WTC11 (cell line): ENCODE measurements at regions not wholly inside any gene's neighbourhood (a gene's known extent, or its start where the extent isn't known, plus 50 kb on each side); places are given as distances from the start of the nearest gene placed in this dataset.

Experiments
- ATAC-seq: fragments of 200-7000 bp; cut with Tn5 transposase; 2 replicates; pipeline ENCODE4 v1.10.0; 2021; ENCODE audit warnings: mild to moderate bottlenecking, moderate library complexity
- CTCF ChIA-PET: fragments of 300-600 bp; sonication (Branson Sonifier 250); formaldehyde crosslinking; loops from one replicate; lab custom pipeline; 2021; ENCODE audit warnings: antibody characterized with exemption; lab: Charles Lee
- POLR2A ChIA-PET: fragments of 350-600 bp; sonication (Branson Sonifier 250); formaldehyde crosslinking; loops from one replicate; lab custom pipeline; 2021; ENCODE audit warnings: antibody characterized with exemption; lab: Charles Lee
- DNase-seq: peaks from one replicate; pipeline ENCODE4 v3.0.0; 2021; ENCODE audit warnings: low spot score
- H3K27ac Mint-ChIP-seq: 2 replicates; pipeline ENCODE4 v1.8.0; 2021; ENCODE audit warnings: mixed read lengths
- H3K27me3 Mint-ChIP-seq: 2 replicates; pipeline ENCODE4 v1.8.0; 2021; ENCODE audit warnings: low read depth, mild to moderate bottlenecking, moderate library complexity, mixed read lengths
- H3K36me3 Mint-ChIP-seq: 2 replicates; pipeline ENCODE4 v1.8.0; 2021; ENCODE audit warnings: mixed read lengths
- H3K4me1 Mint-ChIP-seq: 2 replicates; pipeline ENCODE4 v1.8.0; 2022; ENCODE audit warnings: mixed read lengths
- H3K4me3 Mint-ChIP-seq: 2 replicates; pipeline ENCODE4 v1.8.0; 2021; ENCODE audit warnings: mild to moderate bottlenecking, moderate library complexity, mixed read lengths
- H3K9me3 Mint-ChIP-seq: 2 replicates; pipeline ENCODE4 v1.8.0; 2021; ENCODE audit warnings: mixed read lengths
- AFF4 ChIP-seq: sonication (generic); formaldehyde crosslinking; IDR thresholded peaks from 2 replicates; pipeline ENCODE4 v1.8.1; 2023; ENCODE audit warnings: mild to moderate bottlenecking, missing genetic modification reagents, borderline replicate concordance
- ARID4B ChIP-seq: sonication (generic); formaldehyde crosslinking; IDR thresholded peaks from 2 replicates; pipeline ENCODE4 v1.8.0; 2023; ENCODE audit warnings: missing genetic modification reagents, mild to moderate bottlenecking, borderline replicate concordance
- E2F1 ChIP-seq: sonication (generic); formaldehyde crosslinking; IDR thresholded peaks from 2 replicates; pipeline ENCODE4 v1.8.0; 2022; ENCODE audit warnings: mild to moderate bottlenecking, missing genetic modification reagents
- E2F4 ChIP-seq: sonication (generic); formaldehyde crosslinking; IDR thresholded peaks from 2 replicates; pipeline ENCODE4 v1.8.1; 2022; ENCODE audit warnings: low read depth, mild to moderate bottlenecking, moderate library complexity, missing genetic modification reagents, borderline replicate concordance
- E2F5 ChIP-seq: sonication (generic); formaldehyde crosslinking; IDR thresholded peaks from 2 replicates; pipeline ENCODE4 v1.8.1; 2022; ENCODE audit warnings: mild to moderate bottlenecking, moderate library complexity, missing genetic modification reagents
- ELF4 ChIP-seq: sonication (generic); formaldehyde crosslinking; IDR thresholded peaks from 2 replicates; pipeline ENCODE4 v1.8.1; 2022; ENCODE audit warnings: low read depth, mild to moderate bottlenecking, moderate library complexity, missing genetic modification reagents
- MAX ChIP-seq: sonication (generic); formaldehyde crosslinking; IDR thresholded peaks from 2 replicates; pipeline ENCODE4 v1.8.0; 2022; ENCODE audit warnings: mild to moderate bottlenecking, missing genetic modification reagents
- PRRX2 ChIP-seq: fragments of 250-450 bp; sonication (Bioruptor Pico); IDR thresholded peaks from 2 replicates; pipeline ENCODE4 v1.8.0; 2021; ENCODE audit warnings: mild to moderate bottlenecking
- SMAD3 ChIP-seq: sonication (generic); formaldehyde crosslinking; IDR thresholded peaks from 2 replicates; pipeline ENCODE4 v1.8.0; 2022; ENCODE audit warnings: missing genetic modification reagents, mild to moderate bottlenecking, borderline replicate concordance
- TP53 ChIP-seq: sonication (generic); formaldehyde crosslinking; IDR thresholded peaks from 2 replicates; pipeline ENCODE4 v1.8.1; 2023; ENCODE audit warnings: mild to moderate bottlenecking, missing genetic modification reagents
- ZNF263 ChIP-seq: sonication (generic); formaldehyde crosslinking; IDR thresholded peaks from 2 replicates; pipeline ENCODE4 v1.8.1; 2022; ENCODE audit warnings: low read depth, mild to moderate bottlenecking, moderate library complexity, missing genetic modification reagents
- ZNF532 ChIP-seq: fragments of 250-450 bp; sonication (Bioruptor Pico); IDR thresholded peaks from 2 replicates; pipeline ENCODE4 v1.9.0; 2021; ENCODE audit warnings: mild to moderate bottlenecking, borderline replicate concordance

- ChIA-PET CTCF (interaction anchor here (0.6 to 3.4 kb wide), 11 partner anchors 10 to 187 kb away, joined by 3 to 27 read pairs (median 9); no protein-coding TSS in a partner anchor), POLR2A (no interaction called here)
- no peaks in the 10 kb centered on the region for H3K36me3 Mint-ChIP-seq
- DNase-seq: no peak
- no peaks in the 10 kb centered on the region for H3K9me3 Mint-ChIP-seq
- H3K4me3 Mint-ChIP-seq: no peak overlapping the region
- ATAC-seq: no peak
- H3K27ac Mint-ChIP-seq: no peak overlapping the region
- H3K27me3 Mint-ChIP-seq: no peaks in the 10 kb centered on the region
- no peak for TF ChIP-seq MAX (CRISPR knock-in tag)
- no peak for TF ChIP-seq AFF4 (CRISPR knock-in tag)
- no peak for TF ChIP-seq E2F1 (CRISPR knock-in tag)
- no peak for TF ChIP-seq ELF4 (CRISPR knock-in tag)
- no peak for TF ChIP-seq ZNF263
- TF ChIP-seq TP53: no peak
- TF ChIP-seq SMAD3 (CRISPR knock-in tag): no peak
- no peak for TF ChIP-seq ARID4B (CRISPR knock-in tag)
- TF ChIP-seq E2F5: no peak
- TF ChIP-seq ZNF532 (CRISPR knock-in tag): no peak
- TF ChIP-seq E2F4 (CRISPR knock-in tag): no peak
- TF ChIP-seq PRRX2: no peak
- H3K4me1 Mint-ChIP-seq: no peaks in the 10 kb centered on the region
Measured at GRCh38 chr1:25036117-25036546, 106.1 kb upstream of the RUNX3 start.
